Trophoblast cell (in vitro differentiated cells and primary cell): ENCODE measurements at regions not wholly inside any gene's neighbourhood (a gene's known extent, or its start where the extent isn't known, plus 50 kb on each side); places are given as distances from the start of the nearest gene placed in this dataset.

Experiments used
- DNase-seq, 2 donors: peaks; one replicate each; pipeline ENCODE4 v3.0.0-alpha.2; 2016
- H2AFZ ChIP-seq: 2 replicates; pipeline ENCODE4 v1.6.1; 2013; ENCODE audit warnings: low read length, moderate library complexity, mild to moderate bottlenecking; ENCODE audit not compliant: insufficient read depth, poor library complexity
- H2AK5ac ChIP-seq: 2 replicates; pipeline ENCODE4 v1.6.1; 2013; ENCODE audit warnings: mild to moderate bottlenecking, low read length
- H2BK120ac ChIP-seq: 2 replicates; pipeline ENCODE4 v1.6.1; 2013; ENCODE audit warnings: low read length, mild to moderate bottlenecking, moderate library complexity; ENCODE audit not compliant: insufficient read depth, poor library complexity
- H2BK12ac ChIP-seq: 2 replicates; pipeline ENCODE4 v1.6.1; 2013; ENCODE audit warnings: mild to moderate bottlenecking, low read length, moderate library complexity
- H2BK5ac ChIP-seq: 2 replicates; pipeline ENCODE4 v1.6.1; 2013; ENCODE audit warnings: low read length, low read depth, moderate library complexity, mild to moderate bottlenecking; ENCODE audit not compliant: poor library complexity
- H3K14ac ChIP-seq: 2 replicates; pipeline ENCODE4 v1.6.1; 2013; ENCODE audit warnings: mild to moderate bottlenecking, low read length
- H3K18ac ChIP-seq: 2 replicates; pipeline ENCODE4 v1.6.1; 2013; ENCODE audit warnings: mild to moderate bottlenecking, low read length
- H3K23ac ChIP-seq: 2 replicates; pipeline ENCODE4 v1.6.1; 2013; ENCODE audit warnings: low read length
- H3K27ac ChIP-seq: 2 replicates; pipeline ENCODE4 v1.5.1; 2013; ENCODE audit warnings: low read depth, mild to moderate bottlenecking, inconsistent platforms, low read length, moderate library complexity
- H3K27me3 ChIP-seq: 2 replicates; pipeline ENCODE4 v1.6.1; 2013; ENCODE audit warnings: inconsistent platforms, mild to moderate bottlenecking, low read length, moderate library complexity; ENCODE audit not compliant: insufficient read depth
- H3K36me3 ChIP-seq, 2 experiments: 1 replicate in 1 of 2; 2 replicates in 1 of 2; pipeline ENCODE4 v1.6.1; 2013; ENCODE audit warnings: low read length in 2 of 2, mild to moderate bottlenecking in 2 of 2, moderate library complexity in 1 of 2; ENCODE audit not compliant: insufficient read depth in 2 of 2, control insufficient read depth in 1 of 2
- H3K4ac ChIP-seq: 2 replicates; pipeline ENCODE4 v1.6.1; 2013; ENCODE audit warnings: low read depth, mild to moderate bottlenecking, low read length, moderate library complexity
- H3K4me1 ChIP-seq, 2 experiments: 1 replicate in 1 of 2; 2 replicates in 1 of 2; pipeline ENCODE4 v1.6.1; 2013; ENCODE audit warnings: low read length in 2 of 2, mild to moderate bottlenecking in 2 of 2, moderate library complexity in 1 of 2; ENCODE audit not compliant: insufficient read depth in 2 of 2, control insufficient read depth in 1 of 2
- H3K4me2 ChIP-seq: 2 replicates; pipeline ENCODE4 v1.6.1; 2013; ENCODE audit warnings: inconsistent platforms, mild to moderate bottlenecking, low read length, moderate library complexity
- H3K4me3 ChIP-seq: 2 replicates; pipeline ENCODE4 v1.5.1; 2013; ENCODE audit warnings: mild to moderate bottlenecking, low read depth, low read length, inconsistent platforms
- H3K79me1 ChIP-seq: one replicate; pipeline ENCODE4 v1.6.1; 2013; ENCODE audit warnings: low read length
- H3K79me2 ChIP-seq: 2 replicates; pipeline ENCODE4 v1.6.1; 2013; ENCODE audit warnings: low read length, mild to moderate bottlenecking; ENCODE audit not compliant: control insufficient read depth, insufficient read depth, poor library complexity
- H3K9ac ChIP-seq: 2 replicates; pipeline ENCODE4 v1.6.1; 2013; ENCODE audit warnings: mild to moderate bottlenecking, low read length
- H3K9me3 ChIP-seq: 2 replicates; pipeline ENCODE4 v1.6.1; 2013; ENCODE audit warnings: low read depth, mild to moderate bottlenecking, control low read depth, inconsistent platforms, low read length; ENCODE audit not compliant: insufficient read depth
- H4K12ac ChIP-seq: 2 replicates; pipeline ENCODE4 v1.6.1; 2013; ENCODE audit warnings: low read depth, mild to moderate bottlenecking, low read length, moderate library complexity
- H4K8ac ChIP-seq: 2 replicates; pipeline ENCODE4 v1.6.1; 2013; ENCODE audit warnings: low read depth, mild to moderate bottlenecking, low read length, moderate library complexity
- H4K91ac ChIP-seq: one replicate; pipeline ENCODE4 v1.6.1; 2013; ENCODE audit warnings: low read depth, mild to moderate bottlenecking, low read length, moderate library complexity
- WGBS: extraction: QIAGEN DNeasy Blood & Tissue Kit; methylation state at CpG from one replicate; pipeline ENCODE4 v1.1.7; 2013; ENCODE audit warnings: missing lambda C conversion rate; ENCODE audit not compliant: insufficient read length, insufficient coverage; ENCODE audit errors: extremely low coverage; 5-methylcytosine and 5-hydroxymethylcytosine counted together

GRCh38 chr6:92784235-92784634 lies 635.1 kb downstream of the EPHA7 start:
- Histone ChIP-seq H3K79me2 (no peaks in the 10 kb centered on the region), H3K9ac (no peak overlapping the region), H3K36me3 (no peaks in the 10 kb centered on the region), H2BK120ac (no peak overlapping the region), H4K8ac (no peak overlapping the region), H3K4me3 (no peak overlapping the region), H4K91ac (no peak overlapping the region), H4K12ac (no peak overlapping the region), H3K27me3 (no peaks in the 10 kb centered on the region), H3K9me3 (no peaks in the 10 kb centered on the region), H3K23ac (no peak overlapping the region), H3K79me1 (no peaks in the 10 kb centered on the region), H2BK12ac (no peak overlapping the region), H3K14ac (no peak overlapping the region), H2AK5ac (no peak overlapping the region), H3K18ac (no peak overlapping the region), H2BK5ac (no peak overlapping the region), H3K4ac (no peak overlapping the region), H2AFZ (no peak overlapping the region), H3K27ac (no peak overlapping the region), H3K4me2 (no peak overlapping the region), H3K4me1 (no peaks in the 10 kb centered on the region)
- DNase-seq: no peak
- WGBS: no CpG with 5 or more reads among the region's 1 CpG

GRCh38 chr6:92779746-92780145 lies 639.6 kb downstream of the EPHA7 start:
- Histone ChIP-seq H3K18ac (no peak overlapping the region), H4K12ac (no peak overlapping the region), H2BK12ac (no peak overlapping the region), H3K4me1 (no peaks in the 10 kb centered on the region), H3K14ac (no peak overlapping the region), H2BK120ac (no peak overlapping the region), H3K4me3 (no peak overlapping the region), H4K8ac (no peak overlapping the region), H3K4me2 (no peak overlapping the region), H3K79me2 (no peaks in the 10 kb centered on the region), H3K27me3 (no peaks in the 10 kb centered on the region), H3K23ac (no peak overlapping the region), H2BK5ac (no peak overlapping the region), H3K27ac (no peak overlapping the region), H3K9me3 (no peaks in the 10 kb centered on the region), H2AK5ac (no peak overlapping the region), H3K36me3 (no peaks in the 10 kb centered on the region), H3K79me1 (no peaks in the 10 kb centered on the region), H3K4ac (no peak overlapping the region), H4K91ac (no peak overlapping the region), H2AFZ (no peak overlapping the region), H3K9ac (no peak overlapping the region)
- no peak for DNase-seq
- WGBS: no CpG with 5 or more reads among the region's 1 CpG

GRCh38 chr6:92777146-92777740 lies 642.1 kb downstream of the EPHA7 start:
- Histone ChIP-seq H2BK120ac (no peak overlapping the region), H2AK5ac (no peak overlapping the region), H3K9me3 (no peaks in the 10 kb centered on the region), H3K27me3 (no peaks in the 10 kb centered on the region), H3K14ac (no peak overlapping the region), H2AFZ (no peak overlapping the region), H2BK12ac (no peak overlapping the region), H3K79me2 (no peaks in the 10 kb centered on the region), H3K9ac (no peak overlapping the region), H4K8ac (no peak overlapping the region), H3K36me3 (no peaks in the 10 kb centered on the region), H3K27ac (no peak overlapping the region), H4K12ac (no peak overlapping the region), H3K4me1 (no peaks in the 10 kb centered on the region), H3K18ac (no peak overlapping the region), H3K4me2 (no peak overlapping the region), H3K4ac (no peak overlapping the region), H4K91ac (no peak overlapping the region), H3K4me3 (no peak overlapping the region), H3K79me1 (no peaks in the 10 kb centered on the region), H3K23ac (no peak overlapping the region), H2BK5ac (no peak overlapping the region)
- no CpG with 5 or more reads among the region's 1 CpG for WGBS
- peak in 1 of 2 donors; percentile 34 for DNase-seq

GRCh38 chr6:92770540-92770939 lies 648.8 kb downstream of the EPHA7 start:
- no peaks in the 10 kb centered on the region for H3K36me3 ChIP-seq
- H3K4me2 ChIP-seq: no peak overlapping the region
- WGBS: no CpG with 5 or more reads among the region's 5 CpGs
- no peak overlapping the region for H4K12ac ChIP-seq
- no peak overlapping the region for H4K91ac ChIP-seq
- H3K9ac ChIP-seq: no peak overlapping the region
- H4K8ac ChIP-seq: no peak overlapping the region
- peaks cover 2% of the 10 kb centered on the region for H3K9me3 ChIP-seq
- H3K79me2 ChIP-seq: no peaks in the 10 kb centered on the region
- H3K27ac ChIP-seq: no peak overlapping the region
- no peak overlapping the region for H3K23ac ChIP-seq
- no peak overlapping the region for H2BK5ac ChIP-seq
- no peaks in the 10 kb centered on the region for H3K79me1 ChIP-seq
- no peaks in the 10 kb centered on the region for H3K4me1 ChIP-seq
- no peak overlapping the region for H3K18ac ChIP-seq
- H3K4me3 ChIP-seq: no peak overlapping the region
- H2AFZ ChIP-seq: no peak overlapping the region
- H3K27me3 ChIP-seq: no peaks in the 10 kb centered on the region
- H3K14ac ChIP-seq: no peak overlapping the region
- H2BK120ac ChIP-seq: no peak overlapping the region
- H2AK5ac ChIP-seq: no peak overlapping the region
- no peak overlapping the region for H3K4ac ChIP-seq
- H2BK12ac ChIP-seq: no peak overlapping the region
- DNase-seq: no peak
